Keratinocyte (primary cell): ENCODE measurements at regions not wholly inside any gene's neighbourhood (a gene's known extent, or its start where the extent isn't known, plus 50 kb on each side); places are given as distances from the start of the nearest gene placed in this dataset.

Source experiments
- DNase-seq: peaks from one replicate; pipeline ENCODE4 v3.0.0-alpha.2; 2011; ENCODE audit warnings: low read depth, missing footprints, low spot score
- FAIRE-seq: peaks from 2 replicates; lab custom pipeline; 2011; peaks lifted over from hg19 to GRCh38; lab: Jason Lieb, UNC
- H2AFZ ChIP-seq: 2 replicates; pipeline ENCODE4 v1.6.0; 2012; ENCODE audit warnings: low read length, control low read depth, inconsistent platforms; ENCODE audit not compliant: control insufficient read depth
- H3K27ac ChIP-seq: 2 replicates; pipeline ENCODE4 v1.5.1; 2011; ENCODE audit warnings: low read length; ENCODE audit not compliant: control insufficient read depth, insufficient read depth
- H3K27me3 ChIP-seq: 3 replicates; pipeline ENCODE4 v1.6.0; 2011; ENCODE audit warnings: low read length; ENCODE audit not compliant: control insufficient read depth, insufficient read depth; ENCODE audit errors: extremely low read depth
- H3K36me3 ChIP-seq, 2 experiments: 2 replicates in 1 of 2; 3 replicates in 1 of 2; pipeline ENCODE4 v1.5.1; 2011; ENCODE audit warnings: low read length in 2 of 2, mild to moderate bottlenecking in 1 of 2; ENCODE audit not compliant: control insufficient read depth in 2 of 2, insufficient read depth in 2 of 2; ENCODE audit errors: extremely low read depth in 1 of 2
- H3K4me1 ChIP-seq: 3 replicates; pipeline ENCODE4 v1.5.1; 2011; ENCODE audit warnings: low read length; ENCODE audit not compliant: control insufficient read depth, insufficient read depth; ENCODE audit errors: extremely low read depth
- H3K4me2 ChIP-seq: 3 replicates; pipeline ENCODE4 v1.6.0; 2011; ENCODE audit warnings: low read depth, low read length; ENCODE audit not compliant: control insufficient read depth, insufficient read depth; ENCODE audit errors: extremely low read depth
- H3K4me3 ChIP-seq, 3 experiments: fragments of 200-600 bp in 1 of 3; sonication (generic) in 1 of 3; 2 replicates in 2 of 3; 3 replicates in 1 of 3; pipeline ENCODE4 v1.5.1; 2011 to 2016; ENCODE audit warnings: low read length in 3 of 3, mild to moderate bottlenecking in 3 of 3, control low read depth in 2 of 3, inconsistent platforms in 1 of 3, low read depth in 1 of 3, mixed read lengths in 1 of 3, mixed run types in 1 of 3, moderate library complexity in 1 of 3; ENCODE audit not compliant: control insufficient read depth in 2 of 3, insufficient read depth in 2 of 3; ENCODE audit errors: extremely low read depth in 1 of 3
- H3K79me2 ChIP-seq: 2 replicates; pipeline ENCODE4 v1.6.0; 2012; ENCODE audit warnings: low read length; ENCODE audit not compliant: control insufficient read depth, insufficient read depth
- H3K9ac ChIP-seq: 3 replicates; pipeline ENCODE4 v1.6.0; 2011; ENCODE audit warnings: low read length; ENCODE audit not compliant: control insufficient read depth, insufficient read depth; ENCODE audit errors: extremely low read depth
- H3K9me1 ChIP-seq: 3 replicates; pipeline ENCODE4 v1.6.0; 2011; ENCODE audit warnings: low read length; ENCODE audit not compliant: control insufficient read depth, insufficient read depth; ENCODE audit errors: extremely low read depth
- H3K9me3 ChIP-seq: 2 replicates; pipeline ENCODE4 v1.5.1; 2012; ENCODE audit warnings: low read depth, low read length; ENCODE audit not compliant: control insufficient read depth
- H4K20me1 ChIP-seq: 3 replicates; pipeline ENCODE4 v1.6.0; 2011; ENCODE audit warnings: low read length; ENCODE audit not compliant: control insufficient read depth, insufficient read depth; ENCODE audit errors: extremely low read depth
- CTCF ChIP-seq, 3 experiments: IDR thresholded peaks in 1 of 3; conservative IDR thresholded peaks in 1 of 3; optimal IDR thresholded peaks in 1 of 3; 2 replicates in 2 of 3; 3 replicates in 1 of 3; pipeline versions ENCODE3 to v1.5.1; 2011; ENCODE audit warnings: low read length in 3 of 3, mild to moderate bottlenecking in 3 of 3, moderate library complexity in 2 of 3, control low read depth in 1 of 3, inconsistent platforms in 1 of 3; ENCODE audit not compliant: insufficient read depth in 2 of 3; ENCODE audit errors: extremely low read depth in 1 of 3
- EZH2 ChIP-seq: IDR thresholded peaks from one replicate; pipeline ENCODE4 v1.6.1; 2012; ENCODE audit warnings: inconsistent platforms, mild to moderate bottlenecking, low read length, moderate library complexity
- dilution Hi-C: fragments of 300-500 bp; cut with MboI; formaldehyde crosslinking; loops from one replicate; pipeline ENCODE4 v1.7.0; 2020; ENCODE audit warnings: low sequenced_read_pairs; ENCODE audit not compliant: extremely low pct_ligation_motif_present

GRCh38 chr12:102659200-102659911 lies 179.0 kb upstream of the IGF1 start:
- no peaks in the 10 kb centered on the region for H3K27me3 ChIP-seq
- no peak for DNase-seq
- dilution Hi-C loops = no loop called here
- H3K79me2 ChIP-seq = no peaks in the 10 kb centered on the region
- H3K9ac ChIP-seq = no peak overlapping the region
- FAIRE-seq = no peak
- H2AFZ ChIP-seq = no peak overlapping the region
- TF ChIP-seq CTCF (optimal IDR thresholded peaks at IDR 0.05 in 1 of 3, IDR thresholded peaks at IDR 0.05 in 1 of 3, conservative IDR thresholded peaks at IDR 0.05 in 1 of 3; ENCODE audit: extremely low read depth in 1 of 3, insufficient read depth in 2 of 3, low read length in 3 of 3) (peak in 2 of 3 experiments; percentile 6 to 23), EZH2 (no peak)
- no peaks in the 10 kb centered on the region for H3K9me1 ChIP-seq
- H3K9me3 ChIP-seq = no peaks in the 10 kb centered on the region
- no peak overlapping the region for H3K4me3 ChIP-seq
- no peak overlapping the region for H3K27ac ChIP-seq
- no peaks in the 10 kb centered on the region for H3K36me3 ChIP-seq
- no peak overlapping the region for H3K4me2 ChIP-seq
- H4K20me1 ChIP-seq = no peaks in the 10 kb centered on the region
- no peaks in the 10 kb centered on the region for H3K4me1 ChIP-seq

GRCh38 chr12:102653406-102653805 lies 173.0 kb upstream of the IGF1 start:
- Histone ChIP-seq H3K9me1 (no peaks in the 10 kb centered on the region), H3K36me3 (no peaks in the 10 kb centered on the region), H3K4me3 (no peak overlapping the region), H3K27me3 (no peaks in the 10 kb centered on the region), H3K4me1 (no peaks in the 10 kb centered on the region), H2AFZ (no peak overlapping the region), H4K20me1 (no peaks in the 10 kb centered on the region), H3K4me2 (no peak overlapping the region), H3K9me3 (no peaks in the 10 kb centered on the region), H3K27ac (no peak overlapping the region), H3K9ac (no peak overlapping the region), H3K79me2 (no peaks in the 10 kb centered on the region)
- TF ChIP-seq CTCF (optimal IDR thresholded peaks at IDR 0.05 in 1 of 3, IDR thresholded peaks at IDR 0.05 in 1 of 3, conservative IDR thresholded peaks at IDR 0.05 in 1 of 3; ENCODE audit: extremely low read depth in 1 of 3, insufficient read depth in 2 of 3, low read length in 3 of 3) (no peak), EZH2 (no peak)
- dilution Hi-C loops = no loop called here
- no peak for FAIRE-seq
- no peak for DNase-seq
